Transverse colon (tissue), 4 donors: ENCODE measurements at regions not wholly inside any gene's neighbourhood (a gene's known extent, or its start where the extent isn't known, plus 50 kb on each side); places are given as distances from the start of the nearest gene placed in this dataset.

Experiments used
- CTCF ChIP-seq, 5 experiments: fragments of 200-600 bp in 3 of 5; fragments of 450-650 bp in 2 of 5; sonication (generic) in 3 of 5; IDR thresholded peaks; 1 replicate in 2 of 5; 2 replicates in 3 of 5; pipeline ENCODE4 v1.5.1; 2016 to 2017; ENCODE audit warnings: antibody characterized with exemption in 5 of 5, inconsistent platforms in 3 of 5, mild to moderate bottlenecking in 2 of 5, moderate library complexity in 1 of 5
- POLR2A ChIP-seq: fragments of 450-650 bp; IDR thresholded peaks from one replicate; pipeline ENCODE4 v1.6.1; 2016; ENCODE audit warnings: antibody characterized with exemption, mild to moderate bottlenecking, moderate library complexity
- POLR2AphosphoS5 ChIP-seq, 3 donors: sonication (generic); formaldehyde crosslinking; IDR thresholded peaks; one replicate each; pipeline ENCODE4 v1.6.1; 2016; ENCODE audit warnings: antibody characterized with exemption in 3 of 3

GRCh38 chr11:87432022-87432421, 394.3 kb downstream of the TMEM135 start:
- TF ChIP-seq CTCF (IDR thresholded peaks at IDR 0.05) (no peak), POLR2A (no peak), POLR2AphosphoS5 (IDR thresholded peaks at IDR 0.05) (no peak)
